Ascending aorta (tissue), 2 donors: ENCODE measurements at regions not wholly inside any gene's neighbourhood (a gene's known extent, or its start where the extent isn't known, plus 50 kb on each side); places are given as distances from the start of the nearest gene placed in this dataset.

Source experiments
- DNase-seq, 2 donors: peaks; one replicate each; pipeline ENCODE4 v3.0.0-alpha.2; 2019; ENCODE audit warnings: low spot score in 2 of 2
- H3K27ac ChIP-seq, 2 donors: fragments of 200-600 bp; sonication (generic); one replicate each; pipeline ENCODE4 v1.5.1; 2016 to 2017; ENCODE audit warnings: mild to moderate bottlenecking in 1 of 2
- H3K27me3 ChIP-seq: fragments of 200-600 bp; sonication (generic); one replicate; pipeline ENCODE4 v1.5.1; 2017
- H3K36me3 ChIP-seq, 2 donors: fragments of 200-600 bp; sonication (generic); one replicate each; pipeline ENCODE4 v1.5.1; 2016
- H3K4me1 ChIP-seq, 2 donors: fragments of 200-600 bp; sonication (generic); one replicate each; pipeline ENCODE4 v1.5.1; 2016 to 2017; ENCODE audit warnings: mild to moderate bottlenecking in 1 of 2
- H3K4me3 ChIP-seq, 2 donors: fragments of 200-600 bp; sonication (generic); one replicate each; pipeline ENCODE4 v1.5.1; 2016 to 2017; ENCODE audit warnings: mild to moderate bottlenecking in 1 of 2
- H3K9me3 ChIP-seq, 2 donors: fragments of 200-600 bp; sonication (generic); one replicate each; pipeline ENCODE4 v1.5.1; 2016
- intact Hi-C: fragments of 100-400 bp; cut with DNase I; formaldehyde crosslinking; loops from one replicate; pipeline ENCODE4 v1.15.1; 2023
- TF ChIP-seq, protein P1 (sequence below), 3 experiments: fragments of 200-600 bp in 2 of 3; fragments of 450-650 bp in 1 of 3; sonication (generic) in 2 of 3; IDR thresholded peaks; one replicate each; pipeline ENCODE4 v1.5.1; 2016 to 2019; ENCODE audit warnings: antibody characterized with exemption in 3 of 3, mild to moderate bottlenecking in 1 of 3, moderate library complexity in 1 of 3

DNA sequence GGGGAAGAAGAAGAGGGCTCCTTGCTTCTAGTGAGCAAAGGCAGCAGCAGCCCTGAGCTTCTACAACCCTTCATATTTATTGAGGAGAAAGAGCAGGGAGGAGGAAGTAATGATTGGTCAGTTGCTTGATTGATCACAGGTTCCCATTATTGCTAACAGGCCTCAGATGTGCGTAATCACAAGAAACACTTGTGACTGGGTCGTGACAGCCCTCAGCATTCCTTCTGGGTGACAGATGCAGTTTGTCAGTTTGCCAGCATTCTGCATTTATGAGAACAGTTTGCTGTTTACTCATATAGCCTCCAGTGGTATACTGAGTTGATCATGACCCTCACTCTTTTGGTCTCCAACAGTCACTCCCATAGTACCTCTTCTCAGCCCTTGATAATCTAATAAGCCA, 111.5 kb upstream of the TNC start:
- TF ChIP-seq, protein P1, sequence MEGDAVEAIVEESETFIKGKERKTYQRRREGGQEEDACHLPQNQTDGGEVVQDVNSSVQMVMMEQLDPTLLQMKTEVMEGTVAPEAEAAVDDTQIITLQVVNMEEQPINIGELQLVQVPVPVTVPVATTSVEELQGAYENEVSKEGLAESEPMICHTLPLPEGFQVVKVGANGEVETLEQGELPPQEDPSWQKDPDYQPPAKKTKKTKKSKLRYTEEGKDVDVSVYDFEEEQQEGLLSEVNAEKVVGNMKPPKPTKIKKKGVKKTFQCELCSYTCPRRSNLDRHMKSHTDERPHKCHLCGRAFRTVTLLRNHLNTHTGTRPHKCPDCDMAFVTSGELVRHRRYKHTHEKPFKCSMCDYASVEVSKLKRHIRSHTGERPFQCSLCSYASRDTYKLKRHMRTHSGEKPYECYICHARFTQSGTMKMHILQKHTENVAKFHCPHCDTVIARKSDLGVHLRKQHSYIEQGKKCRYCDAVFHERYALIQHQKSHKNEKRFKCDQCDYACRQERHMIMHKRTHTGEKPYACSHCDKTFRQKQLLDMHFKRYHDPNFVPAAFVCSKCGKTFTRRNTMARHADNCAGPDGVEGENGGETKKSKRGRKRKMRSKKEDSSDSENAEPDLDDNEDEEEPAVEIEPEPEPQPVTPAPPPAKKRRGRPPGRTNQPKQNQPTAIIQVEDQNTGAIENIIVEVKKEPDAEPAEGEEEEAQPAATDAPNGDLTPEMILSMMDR (IDR thresholded peaks at IDR 0.05): no peak
- intact Hi-C loops: no loop called here
- no peak for DNase-seq
- no peak overlapping the region for H3K4me3 ChIP-seq
- no peak overlapping the region for H3K27ac ChIP-seq
- no peaks in the 10 kb centered on the region for H3K4me1 ChIP-seq
- H3K36me3 ChIP-seq: no peaks in the 10 kb centered on the region
- no peaks in the 10 kb centered on the region for H3K27me3 ChIP-seq
- H3K9me3 ChIP-seq: no peaks in the 10 kb centered on the region

GRCh38 chr9:115230924-115231515, 113.1 kb upstream of the TNC start:
- H3K4me3 ChIP-seq: no peak overlapping the region
- H3K27me3 ChIP-seq: no peaks in the 10 kb centered on the region
- no peaks in the 10 kb centered on the region for H3K4me1 ChIP-seq
- TF ChIP-seq, protein P1 (IDR thresholded peaks at IDR 0.05): no peak
- no peak for DNase-seq
- H3K36me3 ChIP-seq: no peaks in the 10 kb centered on the region
- no peak overlapping the region for H3K27ac ChIP-seq
- no peaks in the 10 kb centered on the region for H3K9me3 ChIP-seq
- intact Hi-C loops: no loop called here

GRCh38 chr9:115232181-115232774, 114.3 kb upstream of the TNC start:
- H3K27ac ChIP-seq: no peak overlapping the region
- TF ChIP-seq, protein P1 (IDR thresholded peaks at IDR 0.05): no peak
- no peak overlapping the region for H3K4me3 ChIP-seq
- no peaks in the 10 kb centered on the region for H3K9me3 ChIP-seq
- no peaks in the 10 kb centered on the region for H3K4me1 ChIP-seq
- intact Hi-C loops: no loop called here
- DNase-seq: no peak
- no peaks in the 10 kb centered on the region for H3K36me3 ChIP-seq
- H3K27me3 ChIP-seq: no peaks in the 10 kb centered on the region

DNA sequence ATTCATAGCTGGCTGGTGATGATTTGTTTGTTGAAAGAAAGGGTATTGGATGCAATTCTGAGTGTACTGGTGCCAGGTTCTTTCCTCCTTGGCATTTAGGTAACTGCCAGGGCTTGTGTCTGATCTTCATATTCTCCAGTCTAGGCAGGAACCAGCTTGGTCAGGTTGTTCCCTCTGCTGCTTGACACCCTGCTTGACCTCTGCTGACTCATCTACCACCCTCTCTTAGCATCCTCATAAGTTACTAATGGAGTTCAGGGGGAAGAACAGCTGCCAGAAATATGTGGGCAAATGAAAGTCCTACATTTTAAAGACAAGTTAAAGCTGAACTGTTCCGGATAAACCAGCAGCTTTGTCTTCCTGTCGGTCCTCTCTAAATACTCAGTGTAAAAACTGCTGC, 116.1 kb upstream of the TNC start:
- Histone ChIP-seq H3K27ac (no peak overlapping the region), H3K9me3 (no peaks in the 10 kb centered on the region), H3K4me1 (no peaks in the 10 kb centered on the region), H3K4me3 (no peak overlapping the region), H3K36me3 (no peaks in the 10 kb centered on the region), H3K27me3 (no peaks in the 10 kb centered on the region)
- TF ChIP-seq, protein P1 (IDR thresholded peaks at IDR 0.05): no peak
- intact Hi-C loops: no loop called here
- DNase-seq: no peak

GRCh38 chr9:115235221-115235620, 117.3 kb upstream of the TNC start:
- DNase-seq: no peak
- Histone ChIP-seq H3K36me3 (no peaks in the 10 kb centered on the region), H3K9me3 (no peaks in the 10 kb centered on the region), H3K4me3 (no peak overlapping the region), H3K27ac (no peak overlapping the region), H3K4me1 (no peaks in the 10 kb centered on the region), H3K27me3 (no peaks in the 10 kb centered on the region)
- intact Hi-C loops: no loop called here
- TF ChIP-seq, protein P1 (IDR thresholded peaks at IDR 0.05): no peak
